WTC11 (cell line): ENCODE measurements at regions not wholly inside any gene's neighbourhood (a gene's known extent, or its start where the extent isn't known, plus 50 kb on each side); places are given as distances from the start of the nearest gene placed in this dataset.

Source experiments
- CBFB ChIP-seq: sonication (generic); formaldehyde crosslinking; IDR thresholded peaks from 2 replicates; pipeline ENCODE4 v1.8.1; 2022; ENCODE audit warnings: mild to moderate bottlenecking, low read depth, missing genetic modification reagents
- TEAD4 ChIP-seq: sonication (generic); formaldehyde crosslinking; IDR thresholded peaks from 2 replicates; pipeline ENCODE4 v1.8.0; 2022; ENCODE audit warnings: mild to moderate bottlenecking, missing genetic modification reagents
- TF ChIP-seq, protein P1 (sequence below): fragments of 200-600 bp; IDR thresholded peaks from 2 replicates; pipeline ENCODE4 v1.8.0; 2022; ENCODE audit warnings: antibody characterized with exemption
- TF ChIP-seq, protein P2 (sequence below): sonication (generic); formaldehyde crosslinking; IDR thresholded peaks from 2 replicates; pipeline ENCODE4 v1.8.0; 2022; ENCODE audit warnings: mild to moderate bottlenecking, missing genetic modification reagents

DNA sequence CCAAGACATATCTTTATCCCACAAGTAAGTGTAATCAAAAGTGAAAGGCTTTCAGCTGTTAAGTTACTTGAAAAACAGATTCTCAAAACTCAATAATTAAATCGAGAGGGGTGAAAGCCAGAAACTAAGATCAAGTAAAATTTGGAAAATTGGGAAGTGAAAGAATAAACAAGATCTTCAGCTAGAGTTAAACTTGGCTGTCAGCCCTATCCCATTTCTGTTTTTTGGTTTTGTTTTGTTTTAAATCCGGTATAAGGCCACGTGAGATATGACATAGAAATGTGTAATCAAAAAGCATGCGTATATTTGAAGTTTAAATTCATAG is 856.8 kb downstream of the STIM2 start:
- TF ChIP-seq, protein P1, sequence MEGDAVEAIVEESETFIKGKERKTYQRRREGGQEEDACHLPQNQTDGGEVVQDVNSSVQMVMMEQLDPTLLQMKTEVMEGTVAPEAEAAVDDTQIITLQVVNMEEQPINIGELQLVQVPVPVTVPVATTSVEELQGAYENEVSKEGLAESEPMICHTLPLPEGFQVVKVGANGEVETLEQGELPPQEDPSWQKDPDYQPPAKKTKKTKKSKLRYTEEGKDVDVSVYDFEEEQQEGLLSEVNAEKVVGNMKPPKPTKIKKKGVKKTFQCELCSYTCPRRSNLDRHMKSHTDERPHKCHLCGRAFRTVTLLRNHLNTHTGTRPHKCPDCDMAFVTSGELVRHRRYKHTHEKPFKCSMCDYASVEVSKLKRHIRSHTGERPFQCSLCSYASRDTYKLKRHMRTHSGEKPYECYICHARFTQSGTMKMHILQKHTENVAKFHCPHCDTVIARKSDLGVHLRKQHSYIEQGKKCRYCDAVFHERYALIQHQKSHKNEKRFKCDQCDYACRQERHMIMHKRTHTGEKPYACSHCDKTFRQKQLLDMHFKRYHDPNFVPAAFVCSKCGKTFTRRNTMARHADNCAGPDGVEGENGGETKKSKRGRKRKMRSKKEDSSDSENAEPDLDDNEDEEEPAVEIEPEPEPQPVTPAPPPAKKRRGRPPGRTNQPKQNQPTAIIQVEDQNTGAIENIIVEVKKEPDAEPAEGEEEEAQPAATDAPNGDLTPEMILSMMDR = no peak
- TF ChIP-seq, protein P2, sequence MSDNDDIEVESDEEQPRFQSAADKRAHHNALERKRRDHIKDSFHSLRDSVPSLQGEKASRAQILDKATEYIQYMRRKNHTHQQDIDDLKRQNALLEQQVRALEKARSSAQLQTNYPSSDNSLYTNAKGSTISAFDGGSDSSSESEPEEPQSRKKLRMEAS = no peak
- no peak for TF ChIP-seq CBFB (CRISPR knock-in tag)
- TF ChIP-seq TEAD4 = no peak
